ENCODE measurements at regions not wholly inside any gene's neighbourhood (a gene's known extent, or its start where the extent isn't known, plus 50 kb on each side); places are given as distances from the start of the nearest gene placed in this dataset.

DNA sequence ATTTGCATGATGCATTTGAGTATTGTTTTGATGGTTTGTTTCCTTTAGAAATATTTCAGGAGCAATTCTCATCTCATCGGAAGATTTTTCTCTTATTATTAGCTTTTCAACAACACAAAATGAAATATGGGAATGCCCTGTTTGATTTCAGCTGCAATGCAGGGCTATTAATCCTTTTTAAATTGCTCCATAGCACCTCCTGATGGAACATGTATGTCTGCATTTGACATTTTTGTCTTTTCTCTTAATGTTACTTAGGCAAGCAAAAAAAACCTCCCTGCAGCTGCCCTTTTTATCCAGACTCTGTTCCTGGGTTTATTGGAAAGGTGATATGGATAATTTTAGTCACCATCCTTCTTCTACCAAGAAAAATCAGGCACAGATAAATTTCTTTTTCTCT, 895.8 kb downstream of the RPS29 start:
- TF ChIP-seq, protein P1, sequence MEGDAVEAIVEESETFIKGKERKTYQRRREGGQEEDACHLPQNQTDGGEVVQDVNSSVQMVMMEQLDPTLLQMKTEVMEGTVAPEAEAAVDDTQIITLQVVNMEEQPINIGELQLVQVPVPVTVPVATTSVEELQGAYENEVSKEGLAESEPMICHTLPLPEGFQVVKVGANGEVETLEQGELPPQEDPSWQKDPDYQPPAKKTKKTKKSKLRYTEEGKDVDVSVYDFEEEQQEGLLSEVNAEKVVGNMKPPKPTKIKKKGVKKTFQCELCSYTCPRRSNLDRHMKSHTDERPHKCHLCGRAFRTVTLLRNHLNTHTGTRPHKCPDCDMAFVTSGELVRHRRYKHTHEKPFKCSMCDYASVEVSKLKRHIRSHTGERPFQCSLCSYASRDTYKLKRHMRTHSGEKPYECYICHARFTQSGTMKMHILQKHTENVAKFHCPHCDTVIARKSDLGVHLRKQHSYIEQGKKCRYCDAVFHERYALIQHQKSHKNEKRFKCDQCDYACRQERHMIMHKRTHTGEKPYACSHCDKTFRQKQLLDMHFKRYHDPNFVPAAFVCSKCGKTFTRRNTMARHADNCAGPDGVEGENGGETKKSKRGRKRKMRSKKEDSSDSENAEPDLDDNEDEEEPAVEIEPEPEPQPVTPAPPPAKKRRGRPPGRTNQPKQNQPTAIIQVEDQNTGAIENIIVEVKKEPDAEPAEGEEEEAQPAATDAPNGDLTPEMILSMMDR (IDR thresholded peaks at IDR 0.05), result peak; percentile 53
- no peak for TF ChIP-seq ZFX (IDR thresholded peaks at IDR 0.05; ENCODE audit: borderline replicate concordance)
- H3K27ac ChIP-seq, result no peak overlapping the region

DNA sequence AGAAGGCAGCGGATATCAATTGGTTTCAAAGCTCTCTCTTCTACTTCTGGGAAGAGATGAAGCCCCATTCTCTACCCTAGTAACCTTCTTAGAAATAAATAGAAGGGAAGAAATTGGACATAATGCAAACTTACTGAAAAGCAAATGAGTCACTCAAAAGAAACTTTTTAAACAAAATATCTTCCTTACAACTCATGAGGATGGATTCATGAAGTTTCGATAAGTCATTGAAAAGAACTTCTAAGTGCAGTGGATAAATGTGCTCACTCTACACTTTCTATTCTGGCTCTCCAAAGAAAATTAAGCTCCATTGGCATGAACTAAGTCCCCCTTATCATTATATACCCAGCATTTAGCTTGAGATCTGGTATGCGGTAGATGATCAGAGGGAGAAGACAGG, 899.5 kb downstream of the RPS29 start:
- TF ChIP-seq, protein P1 (IDR thresholded peaks at IDR 0.05), result no peak
- no peak overlapping the region for H3K27ac ChIP-seq

DNA sequence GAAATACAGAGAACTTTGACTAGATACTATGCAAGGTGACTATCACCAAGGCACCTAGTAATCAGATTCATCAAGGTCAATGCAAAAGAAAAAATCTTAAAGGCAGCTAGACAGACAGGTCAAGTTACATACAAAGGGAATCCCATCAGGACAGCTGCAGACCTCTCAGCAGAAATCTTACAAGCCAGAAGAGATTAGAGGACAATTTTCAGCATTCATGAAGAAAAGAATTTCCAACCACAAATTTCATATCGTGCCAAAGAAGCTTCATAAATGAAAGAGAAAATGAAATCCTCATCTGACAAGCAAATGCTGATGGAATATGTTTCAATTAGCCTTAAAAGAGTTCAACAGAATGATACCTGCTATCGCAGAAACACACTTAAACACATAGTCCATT, 913.7 kb downstream of the RPS29 start:
- no peak overlapping the region for H3K27ac ChIP-seq
- no peak for TF ChIP-seq ZFX (IDR thresholded peaks at IDR 0.05; ENCODE audit: borderline replicate concordance)

DNA sequence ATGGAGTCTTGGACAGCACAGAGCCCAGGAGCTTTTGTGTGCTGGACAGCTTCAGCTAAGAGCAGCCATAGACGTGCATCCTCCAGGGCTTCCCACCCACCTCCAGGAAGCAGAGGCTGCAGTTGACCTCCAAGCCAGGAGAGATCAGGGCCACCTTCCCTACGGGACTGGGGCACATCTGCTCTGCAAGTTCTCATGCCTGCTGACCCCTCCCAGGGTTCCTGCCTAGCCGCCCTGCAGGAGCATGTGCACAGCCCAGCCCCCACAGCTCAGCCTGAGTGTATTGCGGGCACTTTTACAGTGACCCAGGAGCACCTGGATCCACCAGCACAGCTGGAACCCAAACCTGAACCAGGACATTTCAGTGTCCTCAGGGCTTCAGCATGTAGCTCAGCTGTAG, 915.2 kb downstream of the RPS29 start:
- TF ChIP-seq ZFX (IDR thresholded peaks at IDR 0.05; ENCODE audit: borderline replicate concordance), result no peak
- TF ChIP-seq, protein P1 (IDR thresholded peaks at IDR 0.05), result no peak
- H3K27ac ChIP-seq, result no peak overlapping the region

DNA sequence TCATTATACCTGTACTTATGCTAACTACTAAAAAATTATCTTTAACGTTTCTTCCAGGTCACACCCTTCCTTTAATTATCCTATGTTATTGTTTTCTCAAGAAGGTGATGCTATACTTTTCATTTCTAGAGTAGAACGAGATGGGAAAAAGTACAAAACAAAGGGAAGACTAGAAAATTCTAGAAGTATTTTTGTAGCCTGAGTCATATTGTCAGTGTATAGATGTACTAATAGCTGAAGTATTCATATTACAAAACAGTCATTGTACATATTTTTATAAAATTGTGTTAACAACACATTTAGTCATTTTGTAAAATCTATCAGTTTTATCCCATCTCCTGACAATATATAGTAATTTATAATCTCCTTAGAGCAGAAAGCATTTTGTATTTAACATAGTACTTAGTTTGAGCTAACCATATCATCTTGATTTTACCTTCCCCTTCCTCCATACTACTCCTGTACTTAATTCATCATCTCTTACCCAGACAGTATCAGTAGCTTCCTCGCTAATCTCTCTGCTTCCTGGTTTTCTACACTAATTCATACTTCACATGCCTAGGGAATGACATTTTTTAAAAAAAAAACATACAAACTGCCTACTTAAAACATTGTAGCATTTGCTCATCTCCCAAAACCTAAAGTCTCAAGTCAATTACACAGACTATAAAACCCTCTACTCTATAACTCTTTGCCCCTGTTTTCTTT, 920.9 kb downstream of the RPS29 start:
- TF ChIP-seq, protein P1 (IDR thresholded peaks at IDR 0.05), result no peak
- no peak for TF ChIP-seq ZFX (IDR thresholded peaks at IDR 0.05; ENCODE audit: borderline replicate concordance)
- H3K27ac ChIP-seq, result no peak overlapping the region

DNA sequence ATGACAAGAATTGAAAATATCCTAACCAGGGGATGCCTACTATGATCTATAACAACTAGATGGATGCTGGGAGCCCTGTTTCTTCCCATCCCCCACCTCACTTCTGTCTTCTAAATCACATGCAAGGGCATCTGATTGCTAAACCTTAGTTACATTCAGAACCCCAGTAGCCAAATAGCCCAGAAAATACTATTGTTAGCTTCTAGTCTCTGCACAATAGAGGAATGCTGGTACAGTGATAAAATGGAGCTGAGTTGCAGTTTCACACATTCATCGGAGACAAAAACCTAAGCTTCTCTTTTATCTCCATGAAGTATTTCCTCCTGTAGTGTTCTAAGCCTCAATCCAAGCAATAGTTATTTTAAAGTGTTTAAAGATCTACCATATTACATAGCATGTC, 942.9 kb downstream of the RPS29 start:
- TF ChIP-seq ZFX (IDR thresholded peaks at IDR 0.05; ENCODE audit: borderline replicate concordance), result no peak
- TF ChIP-seq, protein P1 (IDR thresholded peaks at IDR 0.05), result no peak
- H3K27ac ChIP-seq, result no peak overlapping the region

DNA sequence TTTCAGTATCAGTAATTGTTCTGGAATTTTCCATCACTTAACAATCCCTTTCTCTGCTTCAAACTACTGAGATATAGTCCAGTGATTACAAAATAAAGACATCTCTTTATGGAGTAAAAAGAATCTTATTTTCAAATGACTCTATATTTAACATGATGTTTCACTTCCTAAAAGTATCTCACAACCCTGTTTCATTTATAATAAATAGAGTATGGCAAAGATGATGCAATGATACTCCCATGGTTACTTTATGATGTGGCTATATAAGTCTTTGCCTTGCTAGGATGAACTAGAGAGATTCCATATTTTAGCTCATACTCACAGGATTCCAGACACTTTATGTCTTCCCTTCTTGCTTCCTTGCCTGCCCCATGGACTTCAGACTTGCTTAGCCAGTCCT, 953.5 kb upstream of the MDGA2 start:
- TF ChIP-seq, protein P1 (IDR thresholded peaks at IDR 0.05), result no peak
- TF ChIP-seq ZFX (IDR thresholded peaks at IDR 0.05; ENCODE audit: borderline replicate concordance), result no peak
- H3K27ac ChIP-seq, result no peak overlapping the region

DNA sequence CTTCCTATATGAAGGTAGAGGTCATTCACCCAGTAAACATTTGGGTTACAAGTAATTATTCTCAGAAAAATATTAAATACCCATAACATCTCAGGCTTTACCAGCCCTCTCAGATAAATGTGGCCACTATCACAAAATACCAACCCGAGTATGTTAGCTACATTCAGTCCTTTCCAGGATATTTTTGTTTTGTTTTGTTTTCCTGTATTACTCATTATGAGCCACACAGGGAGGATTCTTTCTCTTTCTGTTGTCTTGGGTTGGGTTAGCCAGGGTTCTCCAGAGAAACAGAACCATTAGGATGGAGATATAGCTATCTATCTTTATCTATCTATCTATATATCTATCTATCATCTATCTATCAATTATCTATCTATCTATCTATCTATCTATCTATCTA, 947.6 kb upstream of the MDGA2 start:
- H3K27ac ChIP-seq, result no peak overlapping the region
- TF ChIP-seq, protein P1 (IDR thresholded peaks at IDR 0.05), result no peak
- no peak for TF ChIP-seq ZFX (IDR thresholded peaks at IDR 0.05; ENCODE audit: borderline replicate concordance)

All from 22Rv1 (cell line).